GM23338 (cell line): ENCODE measurements at regions not wholly inside any gene's neighbourhood (a gene's known extent, or its start where the extent isn't known, plus 50 kb on each side); places are given as distances from the start of the nearest gene placed in this dataset.

ENCODE experiments used
- CREB1 ChIP-seq: fragments of 250-450 bp; sonication (Bioruptor Pico); IDR thresholded peaks from 2 replicates; pipeline ENCODE4 v1.5.0; 2020; ENCODE audit warnings: low read depth, mild to moderate bottlenecking, moderate library complexity
- CTCF ChIP-seq, 2 experiments: fragments of 200-600 bp in 1 of 2; sonication (generic) in 1 of 2; conservative IDR thresholded peaks; 2 replicates each; pipeline versions ENCODE4 v1.5.1 to v1.6.1; 2016 to 2017; ENCODE audit warnings: antibody characterized with exemption in 2 of 2, low read depth in 2 of 2, mild to moderate bottlenecking in 2 of 2, moderate library complexity in 1 of 2
- ETS1 ChIP-seq: IDR thresholded peaks from 2 replicates; pipeline ENCODE4 v1.6.1; 2016; ENCODE audit warnings: antibody characterized with exemption
- EZH2 ChIP-seq: fragments of 200-600 bp; sonication (generic); IDR thresholded peaks from one replicate; pipeline ENCODE4 v1.8.0; 2017; ENCODE audit warnings: antibody characterized with exemption, mild to moderate bottlenecking, low read depth; ENCODE audit not compliant: unreplicated experiment
- EZH2phosphoT487 ChIP-seq: fragments of 200-600 bp; sonication (generic); IDR thresholded peaks from one replicate; pipeline ENCODE4 v1.8.1; 2018; ENCODE audit warnings: antibody characterized with exemption; ENCODE audit not compliant: unreplicated experiment
- JUNB ChIP-seq: IDR thresholded peaks from one replicate; pipeline ENCODE4 v1.6.1; 2016; ENCODE audit warnings: antibody characterized with exemption; ENCODE audit not compliant: unreplicated experiment
- NANOG ChIP-seq: IDR thresholded peaks from 2 replicates; pipeline ENCODE4 v1.6.1; 2016; ENCODE audit warnings: antibody characterized with exemption, borderline replicate concordance
- POLR2AphosphoS5 ChIP-seq: IDR thresholded peaks from 2 replicates; pipeline ENCODE4 v1.6.1; 2016; ENCODE audit warnings: antibody characterized with exemption, low read depth
- REST ChIP-seq: IDR thresholded peaks from one replicate; pipeline ENCODE4 v1.6.1; 2018; ENCODE audit warnings: antibody characterized with exemption; ENCODE audit not compliant: unreplicated experiment
- STAT1 ChIP-seq: IDR thresholded peaks from one replicate; pipeline ENCODE4 v1.6.1; 2016; ENCODE audit warnings: antibody characterized with exemption; ENCODE audit not compliant: unreplicated experiment
- ZNF331 ChIP-seq: fragments of 250-450 bp; sonication (Bioruptor Pico); IDR thresholded peaks from 2 replicates; pipeline ENCODE4 v1.5.0; 2020; ENCODE audit warnings: low read depth, mild to moderate bottlenecking, moderate library complexity
- ZNF462 ChIP-seq: fragments of 250-450 bp; sonication (Bioruptor Pico); IDR thresholded peaks from 2 replicates; pipeline ENCODE4 v1.5.0; 2020; ENCODE audit warnings: mild to moderate bottlenecking, moderate library complexity

- no peak for TF ChIP-seq CTCF (conservative IDR thresholded peaks at IDR 0.05; ENCODE audit: low read depth in 2 of 2)
- no peak for TF ChIP-seq POLR2AphosphoS5
- no peak for TF ChIP-seq NANOG
- TF ChIP-seq ZNF331 (CRISPR knock-in tag): no peak
- TF ChIP-seq REST: no peak
- no peak for TF ChIP-seq EZH2phosphoT487
- TF ChIP-seq EZH2: no peak
- no peak for TF ChIP-seq ZNF462 (CRISPR knock-in tag)
- no peak for TF ChIP-seq STAT1
- no peak for TF ChIP-seq ETS1
- no peak for TF ChIP-seq JUNB
- no peak for TF ChIP-seq CREB1 (CRISPR knock-in tag)
Measured at GRCh38 chr1:186749820-186750219, 69.6 kb upstream of the PTGS2 start.
